VCaP (cell line): ENCODE measurements at regions not wholly inside any gene's neighbourhood (a gene's known extent, or its start where the extent isn't known, plus 50 kb on each side); places are given as distances from the start of the nearest gene placed in this dataset.

Source experiments
- H3K27ac ChIP-seq: fragments of 450-650 bp; 2 replicates; pipeline ENCODE4 v1.5.1; 2017
- TF ChIP-seq, protein P1 (sequence below): fragments of 450-650 bp; conservative IDR thresholded peaks from 2 replicates; pipeline ENCODE4 v1.5.1; 2017; ENCODE audit warnings: mild to moderate bottlenecking, moderate library complexity

DNA sequence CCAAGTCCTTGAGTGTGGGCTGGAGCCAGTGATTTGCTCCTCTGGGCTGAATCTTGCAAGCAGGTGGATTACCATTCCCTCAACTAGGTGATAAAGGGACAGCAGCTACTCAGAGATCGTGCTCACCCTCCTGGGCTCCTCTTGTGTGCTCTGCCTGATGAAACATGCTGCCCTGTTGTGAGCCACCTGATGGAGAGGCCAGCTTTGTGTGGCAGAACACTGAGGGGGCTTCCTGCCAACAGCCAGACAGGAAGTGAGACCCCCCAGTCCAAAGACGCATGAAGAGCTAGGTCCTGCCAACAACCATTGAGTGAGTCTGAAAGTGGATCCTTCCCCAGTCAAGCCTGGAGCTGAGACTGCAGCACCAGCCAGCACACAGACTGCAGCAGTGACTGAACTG, 106.4 kb upstream of the IRX2 start:
- TF ChIP-seq, protein P1, sequence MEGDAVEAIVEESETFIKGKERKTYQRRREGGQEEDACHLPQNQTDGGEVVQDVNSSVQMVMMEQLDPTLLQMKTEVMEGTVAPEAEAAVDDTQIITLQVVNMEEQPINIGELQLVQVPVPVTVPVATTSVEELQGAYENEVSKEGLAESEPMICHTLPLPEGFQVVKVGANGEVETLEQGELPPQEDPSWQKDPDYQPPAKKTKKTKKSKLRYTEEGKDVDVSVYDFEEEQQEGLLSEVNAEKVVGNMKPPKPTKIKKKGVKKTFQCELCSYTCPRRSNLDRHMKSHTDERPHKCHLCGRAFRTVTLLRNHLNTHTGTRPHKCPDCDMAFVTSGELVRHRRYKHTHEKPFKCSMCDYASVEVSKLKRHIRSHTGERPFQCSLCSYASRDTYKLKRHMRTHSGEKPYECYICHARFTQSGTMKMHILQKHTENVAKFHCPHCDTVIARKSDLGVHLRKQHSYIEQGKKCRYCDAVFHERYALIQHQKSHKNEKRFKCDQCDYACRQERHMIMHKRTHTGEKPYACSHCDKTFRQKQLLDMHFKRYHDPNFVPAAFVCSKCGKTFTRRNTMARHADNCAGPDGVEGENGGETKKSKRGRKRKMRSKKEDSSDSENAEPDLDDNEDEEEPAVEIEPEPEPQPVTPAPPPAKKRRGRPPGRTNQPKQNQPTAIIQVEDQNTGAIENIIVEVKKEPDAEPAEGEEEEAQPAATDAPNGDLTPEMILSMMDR, result no peak
- no peak overlapping the region for H3K27ac ChIP-seq

DNA sequence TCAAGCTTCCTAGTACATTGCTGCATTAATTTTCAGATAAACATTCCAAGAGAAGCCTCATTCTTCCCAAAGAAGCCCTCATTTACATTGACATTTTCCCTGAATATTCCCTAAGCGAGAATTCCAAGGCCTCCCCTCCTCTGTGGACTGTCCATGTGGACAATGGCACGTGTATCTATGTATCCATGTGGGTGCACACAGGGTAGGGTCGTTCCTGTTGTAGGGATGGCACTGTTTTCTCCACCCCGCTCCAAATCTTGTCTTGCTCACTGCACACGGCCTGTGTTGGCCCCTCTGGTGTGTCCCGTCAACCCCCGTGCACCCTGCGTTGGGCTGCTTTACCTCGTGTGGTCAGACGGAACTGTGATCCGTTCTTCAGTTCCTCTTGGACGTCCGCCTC, 104.7 kb upstream of the IRX2 start:
- TF ChIP-seq, protein P1, result no peak

DNA sequence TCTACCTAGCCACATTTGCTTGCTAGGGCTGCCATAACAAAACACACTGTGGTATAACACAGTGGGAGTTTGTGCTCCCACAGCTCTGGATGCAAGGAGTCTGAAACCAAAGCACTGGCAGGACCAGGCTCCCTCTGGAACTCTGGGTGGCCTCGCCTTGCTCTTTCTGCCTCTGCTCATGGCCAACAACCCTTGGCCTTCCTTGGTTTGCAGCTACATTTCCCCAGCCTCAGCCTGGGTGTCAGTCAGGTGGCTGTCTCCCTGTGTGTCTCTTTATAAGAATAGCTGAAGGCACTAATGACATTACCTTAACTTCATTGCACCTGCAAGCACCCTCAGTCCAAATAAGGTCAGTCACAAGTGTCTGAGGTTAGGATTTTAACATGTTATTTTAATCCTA, 101.0 kb upstream of the IRX2 start:
- TF ChIP-seq, protein P1, result no peak
- no peak overlapping the region for H3K27ac ChIP-seq

More for the DNA sequence above, 104.7 kb upstream of the IRX2 start:
- no peak overlapping the region for H3K27ac ChIP-seq

- TF ChIP-seq, protein P1, result no peak
- no peak overlapping the region for H3K27ac ChIP-seq
Observed at GRCh38 chr5:2851895-2852294, 100.4 kb upstream of the IRX2 start.

- no peak overlapping the region for H3K27ac ChIP-seq
- TF ChIP-seq, protein P1, result no peak
Observed at GRCh38 chr5:2849429-2849828, 98.0 kb upstream of the IRX2 start.

GRCh38 chr5:2848619-2849018, 97.1 kb upstream of the IRX2 start:
- no peak overlapping the region for H3K27ac ChIP-seq
- TF ChIP-seq, protein P1, result peak; percentile 56

- TF ChIP-seq, protein P1, result no peak
- no peak overlapping the region for H3K27ac ChIP-seq
Observed at GRCh38 chr5:2847608-2848007, 96.1 kb upstream of the IRX2 start.

DNA sequence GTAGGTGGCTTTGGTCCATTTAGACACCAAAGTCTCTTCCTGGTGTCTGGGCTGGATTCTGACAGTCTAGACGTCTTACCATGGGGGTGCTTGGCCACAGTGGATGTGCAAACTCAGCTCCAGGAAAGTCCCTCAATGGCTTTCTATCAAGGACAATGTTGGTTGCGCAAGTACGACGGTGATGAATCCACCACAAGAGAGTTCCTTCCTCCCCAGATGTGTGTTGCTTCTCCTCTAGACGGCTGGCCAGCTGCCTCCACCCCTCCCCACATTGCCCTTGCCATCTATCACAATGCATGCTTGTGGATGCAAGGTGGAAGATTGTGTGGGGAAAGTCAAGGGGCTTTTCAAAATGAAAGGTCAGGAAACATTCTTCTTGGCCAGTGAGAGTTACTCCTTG, 89.7 kb upstream of the IRX2 start:
- no peak overlapping the region for H3K27ac ChIP-seq
- TF ChIP-seq, protein P1, result no peak
